Glutamatergic neuron (in vitro differentiated cells): ENCODE measurements at regions not wholly inside any gene's neighbourhood (a gene's known extent, or its start where the extent isn't known, plus 50 kb on each side); places are given as distances from the start of the nearest gene placed in this dataset.
"Not testable (repeated sequence)": the region's sequence is repeated elsewhere in the genome, so short reads cannot be mapped to it uniquely, and the experiment has no call there.

Experiments
- DNase-seq: peaks from one replicate; pipeline ENCODE4 v3.0.0; 2022
- H3K27ac Mint-ChIP-seq: one replicate; pipeline ENCODE4 v1.8.0; 2020; ENCODE audit warnings: mild to moderate bottlenecking, mixed read lengths, inconsistent platforms; ENCODE audit not compliant: unreplicated experiment
- H3K27me3 Mint-ChIP-seq: one replicate; pipeline ENCODE4 v1.8.0; 2020; ENCODE audit warnings: mild to moderate bottlenecking, moderate library complexity, mixed read lengths, inconsistent platforms; ENCODE audit not compliant: unreplicated experiment
- H3K36me3 Mint-ChIP-seq: one replicate; pipeline ENCODE4 v1.8.0; 2020; ENCODE audit warnings: mild to moderate bottlenecking, mixed read lengths, inconsistent platforms; ENCODE audit not compliant: unreplicated experiment
- H3K4me1 Mint-ChIP-seq: one replicate; pipeline ENCODE4 v1.8.0; 2020; ENCODE audit warnings: mild to moderate bottlenecking, low read depth, mixed read lengths, inconsistent platforms; ENCODE audit not compliant: unreplicated experiment
- H3K4me3 Mint-ChIP-seq: one replicate; pipeline ENCODE4 v1.8.0; 2020; ENCODE audit warnings: mild to moderate bottlenecking, mixed read lengths, inconsistent platforms; ENCODE audit not compliant: unreplicated experiment
- H3K9me3 Mint-ChIP-seq: one replicate; pipeline ENCODE4 v1.8.0; 2020; ENCODE audit warnings: mild to moderate bottlenecking, moderate library complexity, mixed read lengths, inconsistent platforms; ENCODE audit not compliant: unreplicated experiment
- TF ChIP-seq, protein P1 (sequence below): fragments of 200-600 bp; sonication (generic); IDR thresholded peaks from one replicate; pipeline ENCODE4 v1.5.0; 2021; ENCODE audit not compliant: partially characterized antibody, unreplicated experiment

- no peak overlapping the region for H3K4me3 Mint-ChIP-seq
- no peaks in the 10 kb centered on the region for H3K36me3 Mint-ChIP-seq
- no peaks in the 10 kb centered on the region for H3K4me1 Mint-ChIP-seq
- no peak overlapping the region for H3K27ac Mint-ChIP-seq
- DNase-seq = no peak
- TF ChIP-seq, protein P1, sequence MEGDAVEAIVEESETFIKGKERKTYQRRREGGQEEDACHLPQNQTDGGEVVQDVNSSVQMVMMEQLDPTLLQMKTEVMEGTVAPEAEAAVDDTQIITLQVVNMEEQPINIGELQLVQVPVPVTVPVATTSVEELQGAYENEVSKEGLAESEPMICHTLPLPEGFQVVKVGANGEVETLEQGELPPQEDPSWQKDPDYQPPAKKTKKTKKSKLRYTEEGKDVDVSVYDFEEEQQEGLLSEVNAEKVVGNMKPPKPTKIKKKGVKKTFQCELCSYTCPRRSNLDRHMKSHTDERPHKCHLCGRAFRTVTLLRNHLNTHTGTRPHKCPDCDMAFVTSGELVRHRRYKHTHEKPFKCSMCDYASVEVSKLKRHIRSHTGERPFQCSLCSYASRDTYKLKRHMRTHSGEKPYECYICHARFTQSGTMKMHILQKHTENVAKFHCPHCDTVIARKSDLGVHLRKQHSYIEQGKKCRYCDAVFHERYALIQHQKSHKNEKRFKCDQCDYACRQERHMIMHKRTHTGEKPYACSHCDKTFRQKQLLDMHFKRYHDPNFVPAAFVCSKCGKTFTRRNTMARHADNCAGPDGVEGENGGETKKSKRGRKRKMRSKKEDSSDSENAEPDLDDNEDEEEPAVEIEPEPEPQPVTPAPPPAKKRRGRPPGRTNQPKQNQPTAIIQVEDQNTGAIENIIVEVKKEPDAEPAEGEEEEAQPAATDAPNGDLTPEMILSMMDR = no peak
- H3K27me3 Mint-ChIP-seq = peaks cover 2% of the 10 kb centered on the region
- H3K9me3 Mint-ChIP-seq = peaks cover 23% of the 10 kb centered on the region
Observed at GRCh38 chr16:34743115-34743514, 1283.7 kb downstream of the TP53TG3F start.

GRCh38 chr16:34758835-34759234 is 1299.4 kb downstream of the TP53TG3F start:
- Mint-ChIP-seq H3K27me3 (peaks cover 12% of the 10 kb centered on the region), H3K4me1 (no peaks in the 10 kb centered on the region), H3K27ac (no peak overlapping the region), H3K4me3 (no peak overlapping the region), H3K36me3 (peaks cover 2% of the 10 kb centered on the region), H3K9me3 (peaks cover 54% of the 10 kb centered on the region)
- DNase-seq = no peak
- TF ChIP-seq, protein P1 = no peak

- DNase-seq, H3K27me3 Mint-ChIP-seq, H3K4me3 Mint-ChIP-seq, H3K36me3 Mint-ChIP-seq, H3K27ac Mint-ChIP-seq, H3K4me1 Mint-ChIP-seq: not testable (repeated sequence)
- H3K9me3 Mint-ChIP-seq = peaks cover 10% of the 10 kb centered on the region
Observed at GRCh38 chr16:34791835-34792234, 1332.4 kb downstream of the TP53TG3F start.

DNA sequence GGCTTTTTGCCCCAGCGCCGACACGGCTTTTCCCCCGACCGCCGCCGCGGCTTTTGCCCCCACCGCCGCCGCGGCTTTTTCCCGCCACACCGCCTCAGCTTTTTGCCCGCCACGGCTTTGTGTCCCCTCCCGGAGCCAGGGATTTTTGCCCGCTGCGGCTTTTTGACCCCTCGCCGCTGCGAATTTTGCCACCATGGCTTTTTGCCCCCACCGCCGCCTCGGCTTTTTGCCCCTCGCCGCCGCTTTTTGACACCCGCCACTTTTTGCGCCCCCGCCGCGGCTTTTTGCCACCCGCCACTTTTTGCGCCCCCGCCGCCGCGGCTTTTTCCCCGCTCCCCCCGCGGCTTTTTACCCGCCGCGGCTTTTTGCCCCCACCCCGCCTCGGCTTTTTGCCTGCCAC is 1342.5 kb downstream of the TP53TG3F start:
- H3K9me3 Mint-ChIP-seq = peaks cover 12% of the 10 kb centered on the region
- H3K4me1 Mint-ChIP-seq = no peaks in the 10 kb centered on the region
- H3K27me3 Mint-ChIP-seq = no peaks in the 10 kb centered on the region
- DNase-seq = no peak
- no peak overlapping the region for H3K27ac Mint-ChIP-seq
- H3K36me3 Mint-ChIP-seq = no peaks in the 10 kb centered on the region
- TF ChIP-seq, protein P1 = no peak
- H3K4me3 Mint-ChIP-seq = no peak overlapping the region

- TF ChIP-seq, protein P1 = no peak
- no peaks in the 10 kb centered on the region for H3K36me3 Mint-ChIP-seq
- no peak overlapping the region for H3K27ac Mint-ChIP-seq
- H3K4me3 Mint-ChIP-seq = no peak overlapping the region
- H3K4me1 Mint-ChIP-seq = no peaks in the 10 kb centered on the region
- H3K9me3 Mint-ChIP-seq = peaks cover 12% of the 10 kb centered on the region
- no peak for DNase-seq
- H3K27me3 Mint-ChIP-seq = no peaks in the 10 kb centered on the region
Observed at GRCh38 chr16:34802396-34802795, 1343.0 kb downstream of the TP53TG3F start.
